H9 (cell line): ENCODE measurements at regions not wholly inside any gene's neighbourhood (a gene's known extent, or its start where the extent isn't known, plus 50 kb on each side); places are given as distances from the start of the nearest gene placed in this dataset.

ENCODE experiments used
- DNase-seq: peaks from one replicate; pipeline ENCODE4 v3.0.0-alpha.2; 2017
- H2AFZ ChIP-seq: one replicate; pipeline ENCODE4 v1.6.1; 2013; ENCODE audit warnings: mild to moderate bottlenecking, low read length, control low read depth, moderate library complexity
- H2AK5ac ChIP-seq: 2 replicates; pipeline ENCODE4 v1.6.1; 2013; ENCODE audit warnings: low read length, control low read depth, mixed read lengths; ENCODE audit not compliant: insufficient read length
- H2BK120ac ChIP-seq: one replicate; pipeline ENCODE4 v1.6.1; 2013; ENCODE audit warnings: low read depth, mild to moderate bottlenecking, low read length, control low read depth, inconsistent platforms; ENCODE audit not compliant: poor library complexity, severe bottlenecking
- H2BK12ac ChIP-seq: 2 replicates; pipeline ENCODE4 v1.6.1; 2013; ENCODE audit warnings: low read length, control low read depth, mixed read lengths, low read depth; ENCODE audit not compliant: insufficient read length
- H2BK15ac ChIP-seq: 2 replicates; pipeline ENCODE4 v1.6.1; 2013; ENCODE audit warnings: low read depth, low read length, control low read depth
- H2BK20ac ChIP-seq: one replicate; pipeline ENCODE4 v1.6.1; 2013; ENCODE audit warnings: low read depth, mild to moderate bottlenecking, low read length, control low read depth, inconsistent platforms; ENCODE audit not compliant: poor library complexity, severe bottlenecking
- H2BK5ac ChIP-seq: 2 replicates; pipeline ENCODE4 v1.6.1; 2013; ENCODE audit warnings: low read length, control low read depth, mixed read lengths; ENCODE audit not compliant: insufficient read length
- H3K14ac ChIP-seq: 2 replicates; pipeline ENCODE4 v1.6.1; 2013; ENCODE audit warnings: low read length, control low read depth; ENCODE audit not compliant: insufficient read depth
- H3K18ac ChIP-seq: 2 replicates; pipeline ENCODE4 v1.6.1; 2013; ENCODE audit warnings: low read depth, mild to moderate bottlenecking, mixed read lengths, low read length, control low read depth; ENCODE audit not compliant: insufficient read length
- H3K23ac ChIP-seq: 2 replicates; pipeline ENCODE4 v1.6.1; 2013; ENCODE audit warnings: low read length, control low read depth, mixed read lengths, low read depth; ENCODE audit not compliant: insufficient read length
- H3K23me2 ChIP-seq: 2 replicates; pipeline ENCODE4 v1.6.1; 2013; ENCODE audit warnings: low read depth, mild to moderate bottlenecking, mixed read lengths, low read length, control low read depth; ENCODE audit not compliant: insufficient read length, poor library complexity, severe bottlenecking
- H3K27ac ChIP-seq: 2 replicates; pipeline ENCODE4 v1.5.1; 2013; ENCODE audit warnings: low read length, control low read depth, mixed read lengths, low read depth; ENCODE audit not compliant: insufficient read length
- H3K27me3 ChIP-seq: 2 replicates; pipeline ENCODE4 v1.6.1; 2013; ENCODE audit warnings: low read length, control low read depth, inconsistent platforms; ENCODE audit not compliant: insufficient read depth
- H3K4ac ChIP-seq: 2 replicates; pipeline ENCODE4 v1.6.1; 2013; ENCODE audit warnings: low read depth, mild to moderate bottlenecking, control low read depth, inconsistent platforms, low read length, moderate library complexity
- H3K4me1 ChIP-seq: 2 replicates; pipeline ENCODE4 v1.6.1; 2013; ENCODE audit warnings: low read length, control low read depth, inconsistent platforms; ENCODE audit not compliant: insufficient read depth
- H3K4me2 ChIP-seq: 2 replicates; pipeline ENCODE4 v1.6.1; 2013; ENCODE audit warnings: low read length, control low read depth, mixed read lengths; ENCODE audit not compliant: insufficient read length, insufficient read depth
- H3K56ac ChIP-seq: 2 replicates; pipeline ENCODE4 v1.6.1; 2013; ENCODE audit warnings: low read depth, mild to moderate bottlenecking, mixed read lengths, low read length, control low read depth; ENCODE audit not compliant: insufficient read length
- H3K79me1 ChIP-seq: 2 replicates; pipeline ENCODE4 v1.6.1; 2013; ENCODE audit warnings: low read depth, mild to moderate bottlenecking, moderate library complexity, low read length, control low read depth, inconsistent platforms; ENCODE audit not compliant: insufficient read depth, poor library complexity, severe bottlenecking
- H3K79me2 ChIP-seq: 2 replicates; pipeline ENCODE4 v1.6.1; 2013; ENCODE audit warnings: low read length, control low read depth, inconsistent platforms; ENCODE audit not compliant: insufficient read depth
- H3K9ac ChIP-seq: 2 replicates; pipeline ENCODE4 v1.6.1; 2013; ENCODE audit warnings: low read length, control low read depth, mixed read lengths; ENCODE audit not compliant: insufficient read length; ENCODE audit errors: extremely low read depth
- H3K9me3 ChIP-seq: one replicate; pipeline ENCODE4 v1.6.1; 2013; ENCODE audit warnings: low read depth, low read length, inconsistent platforms; ENCODE audit not compliant: control insufficient read depth
- H3T11ph ChIP-seq: one replicate; pipeline ENCODE4 v1.6.1; 2013; ENCODE audit warnings: mild to moderate bottlenecking, low read length, control low read depth, inconsistent platforms
- H4K20me1 ChIP-seq: one replicate; pipeline ENCODE4 v1.6.1; 2013; ENCODE audit not compliant: control insufficient read depth, insufficient read length, insufficient read depth
- H4K5ac ChIP-seq: 2 replicates; pipeline ENCODE4 v1.6.1; 2013; ENCODE audit warnings: low read depth, mild to moderate bottlenecking, mixed read lengths, low read length, control low read depth; ENCODE audit not compliant: insufficient read length
- H4K8ac ChIP-seq: replicated peaks from 2 replicates; pipeline ENCODE4 v1.6.1; 2013; ENCODE audit warnings: low read length, control low read depth, mixed read lengths, low read depth; ENCODE audit not compliant: insufficient read length
- H4K91ac ChIP-seq: 2 replicates; pipeline ENCODE4 v1.6.1; 2013; ENCODE audit warnings: low read depth, mild to moderate bottlenecking, moderate library complexity, mixed read lengths, low read length, control low read depth; ENCODE audit not compliant: insufficient read length
- H3K27ac Mint-ChIP-seq, 3 experiments: 2 replicates in 2 of 3; 3 replicates in 1 of 3; pipeline ENCODE4 v1.8.0; 2020 to 2021; ENCODE audit warnings: mixed read lengths in 3 of 3, mild to moderate bottlenecking in 1 of 3, moderate library complexity in 1 of 3
- H3K27me3 Mint-ChIP-seq: 2 replicates; pipeline ENCODE4 v1.8.0; 2021; ENCODE audit warnings: low read depth, mild to moderate bottlenecking, moderate library complexity, mixed read lengths
- H3K36me3 Mint-ChIP-seq, 3 experiments: 2 replicates in 2 of 3; 3 replicates in 1 of 3; pipeline ENCODE4 v1.8.0; 2020 to 2021; ENCODE audit warnings: low read depth in 3 of 3, mixed read lengths in 3 of 3; ENCODE audit not compliant: insufficient read depth in 1 of 3
- H3K4me1 Mint-ChIP-seq, 2 experiments: 2 replicates each; pipeline ENCODE4 v1.8.0; 2020; ENCODE audit warnings: mixed read lengths in 2 of 2
- H3K4me3 Mint-ChIP-seq, 2 experiments: 2 replicates in 1 of 2; 3 replicates in 1 of 2; pipeline ENCODE4 v1.8.0; 2020 to 2021; ENCODE audit warnings: mild to moderate bottlenecking in 2 of 2, mixed read lengths in 2 of 2, moderate library complexity in 1 of 2
- H3K9me3 Mint-ChIP-seq, 2 experiments: 2 replicates in 1 of 2; 3 replicates in 1 of 2; pipeline ENCODE4 v1.8.0; 2020; ENCODE audit warnings: mild to moderate bottlenecking in 2 of 2, mixed read lengths in 2 of 2, moderate library complexity in 1 of 2
- CTCF ChIP-seq: fragments of 200-600 bp; sonication (generic); conservative IDR thresholded peaks from 3 replicates; pipeline ENCODE4 v1.8.0; 2021; ENCODE audit warnings: antibody characterized with exemption, mild to moderate bottlenecking
- WGBS: extraction: QIAGEN DNeasy Blood & Tissue Kit; methylation state at CpG from one replicate; pipeline ENCODE4 v1.1.7; 2013; ENCODE audit warnings: missing lambda C conversion rate, low lambda C conversion rate, mixed read lengths; ENCODE audit not compliant: insufficient read length; ENCODE audit errors: extremely low coverage; 5-methylcytosine and 5-hydroxymethylcytosine counted together

DNA sequence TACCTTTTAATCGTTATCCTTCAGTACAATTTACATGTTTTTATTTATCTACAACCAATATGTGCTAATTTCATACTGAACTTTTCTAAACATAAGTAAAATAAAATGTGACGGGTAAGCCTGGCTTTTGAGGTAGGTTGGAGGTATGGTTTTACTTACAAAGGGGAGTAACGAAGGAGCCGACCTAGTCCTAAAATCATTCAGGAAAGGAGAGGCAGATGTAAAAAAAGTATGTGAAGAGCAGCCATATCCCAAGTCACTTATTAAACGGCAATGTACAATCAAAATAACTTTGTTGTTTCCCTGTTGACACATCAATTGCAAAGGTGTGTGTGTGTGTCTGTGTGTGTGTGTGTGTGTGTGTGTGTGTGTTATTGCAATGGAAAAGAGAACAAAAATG is 351.3 kb downstream of the CRPPA start:
- DNase-seq = no peak
- H3K23ac ChIP-seq = no peak overlapping the region
- no peak overlapping the region for H2BK120ac ChIP-seq
- no peaks in the 10 kb centered on the region for H3K27me3 Mint-ChIP-seq
- H2BK5ac ChIP-seq = no peak overlapping the region
- no peak overlapping the region for H3K27ac ChIP-seq
- H3K9me3 Mint-ChIP-seq = no peaks in the 10 kb centered on the region
- no peak overlapping the region for H2BK12ac ChIP-seq
- H3K4ac ChIP-seq = no peak overlapping the region
- H3K23me2 ChIP-seq = no peaks in the 10 kb centered on the region
- no peak overlapping the region for H3K4me2 ChIP-seq
- no peak overlapping the region for H4K91ac ChIP-seq
- no peak overlapping the region for H2AK5ac ChIP-seq
- H3K79me1 ChIP-seq = no peaks in the 10 kb centered on the region
- H3K18ac ChIP-seq = no peak overlapping the region
- H3K56ac ChIP-seq = no peak overlapping the region
- H4K20me1 ChIP-seq = no peaks in the 10 kb centered on the region
- peaks cover 15 to 17% of the 10 kb centered on the region in 2 experiments for H3K4me1 Mint-ChIP-seq
- no peak overlapping the region for H4K8ac ChIP-seq
- no peak for TF ChIP-seq CTCF
- H3K79me2 ChIP-seq = no peaks in the 10 kb centered on the region
- no peak overlapping the region for H2BK20ac ChIP-seq
- H3K27ac Mint-ChIP-seq = no peak overlapping the region
- no peak overlapping the region for H4K5ac ChIP-seq
- no peak overlapping the region for H3T11ph ChIP-seq
- no peak overlapping the region for H3K14ac ChIP-seq
- WGBS = no CpG with 5 or more reads among the region's 5 CpGs
- H3K9ac ChIP-seq = no peak overlapping the region
- no peak overlapping the region for H2AFZ ChIP-seq
- no peak overlapping the region for H2BK15ac ChIP-seq
- H3K9me3 ChIP-seq = no peaks in the 10 kb centered on the region
- no peaks in the 10 kb centered on the region for H3K36me3 Mint-ChIP-seq
- no peaks in the 10 kb centered on the region for H3K27me3 ChIP-seq
- no peak overlapping the region for H3K4me3 Mint-ChIP-seq
- no peaks in the 10 kb centered on the region for H3K4me1 ChIP-seq
